HG03342 (cell line): ENCODE measurements at regions not wholly inside any gene's neighbourhood (a gene's known extent, or its start where the extent isn't known, plus 50 kb on each side); places are given as distances from the start of the nearest gene placed in this dataset.
"Not testable (repeated sequence)": the region's sequence is repeated elsewhere in the genome, so short reads cannot be mapped to it uniquely, and the experiment has no call there.

ENCODE experiments used
- ATAC-seq: cut with Tn5 transposase; IDR thresholded peaks from one replicate; pipeline ENCODE4 v1.9.1; 2021; ENCODE audit warnings: mild to moderate bottlenecking, moderate library complexity; ENCODE audit not compliant: unreplicated experiment

DNA sequence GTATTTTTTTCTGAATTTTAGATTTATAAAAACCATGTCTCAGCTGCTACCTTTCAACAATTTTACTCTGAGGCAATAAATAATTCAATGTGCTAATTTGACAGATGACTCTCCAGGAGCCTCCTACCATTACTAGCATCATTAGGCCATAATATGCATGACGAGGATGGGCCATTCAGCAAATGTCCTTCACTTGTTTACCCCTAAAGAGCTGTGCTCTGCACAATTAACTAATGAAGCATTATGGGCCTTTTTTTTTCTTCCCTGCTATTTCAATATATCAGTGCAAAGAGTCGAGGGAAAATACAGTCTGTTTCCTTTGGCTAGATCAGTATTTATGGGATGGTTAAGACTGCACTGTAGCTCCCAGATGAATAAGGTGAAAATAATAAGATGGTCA is 627.2 kb downstream of the ISL1 start:
- ATAC-seq, result no peak

DNA sequence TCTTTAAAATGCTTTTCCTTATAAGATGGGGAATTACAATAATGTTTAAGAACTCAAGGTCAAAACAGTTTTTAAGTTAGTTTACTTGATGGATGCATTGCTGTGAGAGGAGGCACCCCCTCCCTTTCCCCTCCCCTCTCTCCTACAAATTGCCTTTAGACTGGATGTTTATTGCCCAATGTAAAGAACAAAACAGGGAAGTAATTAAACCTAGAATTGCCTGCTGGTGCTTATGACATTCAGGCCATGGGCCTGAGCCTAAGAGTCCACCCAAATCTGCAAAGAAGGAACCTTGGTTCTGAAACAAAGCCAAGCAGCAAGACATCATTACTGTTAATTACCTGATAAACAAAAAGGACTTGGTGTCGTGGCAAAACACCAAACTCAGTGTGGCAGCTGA is 630.3 kb downstream of the ISL1 start:
- ATAC-seq, result no peak

DNA sequence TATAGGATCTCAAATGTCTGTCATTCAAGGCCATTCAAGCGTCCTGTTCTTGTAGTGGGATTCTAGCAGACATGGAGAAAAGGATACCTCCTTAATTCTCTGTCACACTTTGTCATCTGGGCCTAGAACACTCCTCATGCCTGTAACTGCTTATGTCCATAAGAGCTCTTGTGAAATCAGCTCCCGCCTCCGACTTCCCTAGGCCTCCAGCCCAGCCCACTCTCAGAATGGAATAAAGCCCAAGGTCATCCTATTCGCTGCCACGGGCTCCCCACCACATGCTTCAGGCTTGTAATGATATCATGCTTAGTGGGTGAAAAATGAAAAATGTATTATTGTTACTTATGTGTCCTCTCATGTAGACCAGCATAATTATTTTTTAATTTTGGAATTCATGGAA is 632.5 kb downstream of the ISL1 start:
- ATAC-seq, result no peak

DNA sequence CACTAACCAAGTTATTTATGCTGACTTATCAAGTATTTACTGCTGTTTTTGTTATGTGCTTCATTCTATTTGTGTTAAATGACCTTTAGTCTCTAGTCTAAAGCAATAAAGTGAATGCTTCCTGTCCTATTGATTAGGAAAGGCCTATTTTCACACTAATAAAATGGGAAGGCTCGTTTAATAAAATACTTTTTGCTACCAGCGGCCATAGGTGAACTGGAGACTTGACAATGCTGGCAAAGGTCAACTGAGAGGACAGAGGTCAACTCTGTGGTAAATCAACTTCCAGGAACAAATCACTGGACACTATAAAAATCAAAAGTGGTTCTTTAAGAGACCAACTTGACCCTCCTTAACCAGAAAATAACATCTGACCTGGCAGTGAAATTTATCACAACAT is 634.3 kb downstream of the ISL1 start:
- no peak for ATAC-seq

DNA sequence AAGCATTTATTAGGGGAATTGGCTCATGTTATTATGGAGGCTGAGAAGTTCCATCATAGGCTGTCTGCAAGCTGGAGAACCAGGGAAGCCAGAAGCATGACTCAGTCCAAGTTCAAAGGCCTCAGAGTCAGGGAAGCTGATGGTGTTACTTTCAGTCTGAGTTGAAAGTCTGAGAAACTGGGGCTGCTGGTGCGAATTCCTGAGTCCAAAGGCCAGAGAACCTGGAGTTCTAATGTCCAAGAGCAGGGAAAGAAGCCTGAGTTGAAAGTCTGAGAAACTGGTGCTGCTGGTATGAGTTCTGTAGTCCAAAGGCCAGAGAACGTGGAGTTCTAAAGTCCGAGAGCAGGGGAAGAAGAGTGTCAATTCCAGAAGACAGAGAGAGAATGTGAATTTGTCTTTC is 641.1 kb downstream of the ISL1 start:
- no peak for ATAC-seq

DNA sequence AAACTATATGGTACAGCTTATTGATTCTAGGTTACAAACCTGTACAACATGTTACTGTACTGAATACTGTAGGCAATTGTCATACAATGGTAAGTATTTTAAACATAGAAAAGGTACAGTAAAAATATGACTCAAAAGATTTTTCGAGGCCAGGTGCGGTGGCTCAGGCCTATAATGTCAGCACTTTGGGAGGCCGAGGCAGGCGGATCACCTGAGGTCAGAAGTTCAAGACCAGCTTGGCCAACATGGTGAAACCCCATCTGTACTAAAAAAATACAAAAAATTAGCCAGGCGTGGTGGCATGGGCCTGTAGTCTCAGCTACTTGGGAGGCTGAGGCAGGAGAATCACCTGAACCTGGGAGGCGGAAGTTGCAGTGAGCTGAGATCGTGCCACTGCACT is 646.6 kb downstream of the ISL1 start:
- ATAC-seq, result not testable (repeated sequence)

DNA sequence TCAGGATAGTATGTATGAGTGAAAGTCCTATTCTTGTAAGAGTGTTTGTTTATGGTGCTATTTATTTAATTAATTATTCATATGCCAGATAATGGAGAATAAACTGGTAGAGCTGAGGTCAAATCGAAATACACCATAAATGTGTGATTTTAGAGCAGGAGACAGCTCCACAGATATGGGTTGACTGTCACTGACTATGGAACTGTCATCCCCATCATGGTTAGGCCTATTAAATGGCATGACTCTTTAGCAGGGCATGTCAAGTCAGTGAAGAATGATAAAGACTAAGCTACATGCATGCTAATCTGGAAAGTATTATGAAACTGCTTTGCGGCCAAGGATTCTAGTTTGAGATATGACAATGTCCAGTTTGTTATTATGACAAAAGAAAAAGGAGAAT is 658.6 kb downstream of the ISL1 start:
- no peak for ATAC-seq

DNA sequence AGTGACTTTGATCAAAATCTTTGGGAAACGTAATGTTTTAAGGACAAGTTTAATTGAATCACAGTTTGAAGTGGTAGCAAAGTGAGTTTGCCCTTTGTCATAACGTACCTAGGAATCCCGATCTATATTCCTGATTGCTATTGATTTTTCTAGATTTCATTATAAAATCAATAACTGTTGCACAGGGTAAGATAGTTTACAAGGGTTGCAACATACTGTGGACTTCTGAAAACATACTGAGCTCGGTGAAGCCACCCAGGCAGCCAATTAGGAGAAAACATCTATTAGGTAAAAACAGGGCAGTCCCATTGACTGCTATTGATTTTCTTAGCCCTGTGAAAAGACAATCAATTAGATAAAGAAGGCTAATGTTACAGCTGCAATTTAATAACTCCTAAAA is 659.9 kb downstream of the ISL1 start:
- ATAC-seq, result no peak

DNA sequence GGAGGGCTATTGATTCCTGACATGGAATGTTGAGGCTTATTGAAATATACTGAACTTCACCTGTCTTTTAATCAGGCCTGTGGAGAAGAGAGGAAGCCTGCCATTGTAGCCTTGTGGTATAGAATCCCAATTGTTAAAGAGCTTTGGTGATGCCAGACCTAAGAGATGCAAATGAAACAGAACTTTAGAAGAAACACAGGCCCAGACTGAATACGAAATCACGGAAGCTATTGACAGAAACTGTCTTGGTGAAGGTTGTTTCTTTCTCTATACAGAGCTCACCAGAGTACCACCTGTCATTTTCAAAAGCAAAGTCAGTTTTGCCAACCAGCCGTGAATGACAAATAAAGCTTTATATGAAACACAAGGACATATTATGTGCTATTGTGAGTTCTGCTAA is 660.3 kb downstream of the ISL1 start:
- ATAC-seq, result no peak

DNA sequence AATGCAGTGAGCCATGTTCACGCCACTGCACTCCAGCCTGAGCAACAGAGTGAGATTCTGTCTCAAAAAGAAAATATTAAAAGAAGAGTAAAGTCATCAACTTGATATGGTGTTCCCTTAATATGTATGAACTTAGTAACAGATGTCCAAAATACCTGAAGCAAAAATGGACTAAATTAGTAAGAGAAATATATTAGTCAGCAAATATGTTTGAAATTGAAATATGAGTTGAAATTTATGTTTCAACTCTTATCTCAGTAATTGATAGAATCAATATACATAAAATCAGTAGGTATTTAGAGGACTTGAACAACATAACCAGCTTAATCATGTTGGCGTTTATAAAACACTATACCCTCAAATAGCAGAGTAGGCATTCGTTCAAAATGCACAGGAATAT is 668.5 kb downstream of the ISL1 start:
- ATAC-seq, result no peak

DNA sequence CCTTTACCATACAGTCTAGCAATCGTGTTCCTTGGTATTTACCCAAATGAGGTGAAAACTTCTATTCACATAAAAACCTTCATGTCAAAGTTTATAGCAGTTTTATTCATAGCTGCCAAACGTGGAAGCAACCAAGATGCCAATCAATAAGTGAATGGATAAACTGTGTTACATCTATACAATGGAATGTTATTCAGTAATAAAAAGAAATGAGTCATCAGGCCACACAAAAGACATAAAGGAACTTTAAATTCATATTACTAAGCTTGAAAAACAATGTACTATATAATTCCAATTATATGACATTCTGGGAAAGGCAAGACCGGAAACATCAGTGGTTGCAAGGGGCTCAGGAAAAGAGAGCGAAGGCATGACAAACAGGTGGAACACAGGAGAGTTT is 679.9 kb downstream of the ISL1 start:
- no peak for ATAC-seq

DNA sequence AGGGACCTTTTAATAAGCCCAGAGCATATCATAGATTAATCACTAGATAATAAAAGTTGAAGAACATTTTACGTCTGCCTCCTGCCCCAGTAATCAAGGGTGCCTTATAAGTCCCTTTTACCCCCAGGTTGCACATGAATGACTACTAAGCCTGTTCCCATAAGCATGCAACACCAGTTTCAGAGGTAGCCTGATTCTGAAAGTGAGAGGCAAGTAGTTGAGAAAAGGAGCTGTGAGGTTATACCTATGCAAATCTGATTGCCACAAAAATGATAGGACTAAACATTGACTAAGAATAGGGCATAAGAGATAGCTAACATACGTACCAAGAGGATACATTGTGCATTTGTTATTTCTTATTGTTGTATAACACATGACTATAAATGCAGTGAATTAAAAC is 681.9 kb downstream of the ISL1 start:
- ATAC-seq, result peak; percentile 72

DNA sequence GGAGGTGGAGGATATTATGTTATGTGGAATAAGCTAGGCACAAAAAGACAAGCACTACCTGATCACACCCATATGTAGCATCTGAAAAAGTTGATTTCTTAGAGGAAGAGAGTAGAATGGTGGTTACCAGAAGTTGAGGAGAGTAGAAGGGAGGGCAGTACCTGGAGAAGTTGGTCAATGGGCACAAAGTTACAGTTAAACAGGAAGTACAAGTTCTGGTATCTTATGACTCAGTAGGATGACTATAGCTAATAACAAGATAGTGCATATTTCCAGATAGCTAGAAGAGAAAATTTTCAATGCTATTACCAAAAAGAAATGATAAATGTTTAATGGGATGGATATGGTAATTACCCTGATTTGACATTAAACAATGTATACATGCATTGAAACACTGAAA is 686.7 kb downstream of the ISL1 start:
- no peak for ATAC-seq

DNA sequence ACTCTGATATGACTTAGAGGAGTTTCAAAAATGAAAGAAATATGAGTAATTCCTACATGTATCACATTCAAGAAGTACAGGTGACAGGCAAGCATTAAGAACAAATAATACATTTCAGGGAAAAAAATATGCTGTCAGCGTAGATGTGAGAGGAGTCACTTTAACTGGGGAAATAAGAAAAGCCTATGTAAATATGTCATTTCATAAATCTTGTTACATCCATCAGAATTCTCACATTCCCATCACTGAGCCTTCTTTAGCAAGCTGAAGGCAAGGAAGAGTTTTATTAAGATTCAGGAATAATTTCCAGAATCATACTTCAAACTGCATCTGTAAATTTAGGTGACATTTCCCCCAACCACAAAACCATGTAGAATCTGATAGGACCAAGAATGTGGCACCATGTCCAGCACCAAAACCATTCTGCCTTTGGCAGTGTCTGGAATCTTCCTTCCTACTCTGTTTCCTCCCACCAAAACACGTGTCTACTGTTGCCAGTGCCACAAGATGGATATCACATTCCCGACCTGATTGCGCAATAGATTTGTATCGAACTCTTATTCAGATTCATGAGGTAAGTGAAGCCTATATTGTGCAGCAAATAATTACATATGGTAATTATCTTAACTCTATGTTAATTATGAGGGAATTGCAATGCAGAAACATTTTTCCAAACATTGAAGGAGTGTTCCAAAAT is 690.9 kb downstream of the ISL1 start:
- no peak for ATAC-seq

DNA sequence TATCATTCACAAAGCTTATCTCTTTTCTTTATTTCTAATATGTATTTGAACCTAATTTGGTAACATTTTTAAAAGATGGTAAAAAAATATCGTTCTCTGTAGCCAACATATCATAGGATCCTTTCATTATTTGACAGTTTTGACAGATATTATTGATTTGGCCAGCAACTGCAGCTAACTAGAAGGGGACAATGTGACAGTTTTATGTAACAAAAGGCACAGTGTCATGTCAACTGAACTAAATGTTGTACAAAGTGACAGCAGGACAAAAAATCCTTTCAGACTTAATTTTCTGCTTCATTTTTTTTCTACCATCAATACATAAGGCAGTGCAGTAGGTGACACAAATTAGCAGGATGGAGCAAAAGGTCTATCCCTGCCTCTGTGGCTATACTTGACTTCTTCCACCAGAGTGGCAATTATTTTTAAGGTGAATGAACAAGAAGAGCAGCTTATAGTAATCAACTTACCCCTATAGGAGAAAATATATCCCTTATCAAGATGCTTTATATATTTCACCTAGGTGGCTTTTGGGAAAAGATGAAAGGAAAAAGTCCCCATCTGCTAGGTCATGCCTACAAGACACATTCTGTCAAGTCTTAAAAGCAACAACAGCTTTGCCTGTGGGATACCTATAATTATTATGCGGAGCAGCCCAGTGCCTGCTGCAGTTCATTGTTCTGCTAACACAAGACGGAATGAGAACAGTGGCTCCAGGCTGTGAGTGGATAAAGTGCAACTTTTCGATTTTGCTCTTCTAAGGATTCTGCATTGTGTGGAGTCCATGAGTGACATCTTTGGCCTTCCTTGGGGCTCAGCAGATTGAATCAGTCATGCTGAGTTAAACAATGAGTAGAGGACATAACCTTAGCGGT is 694.9 kb downstream of the ISL1 start:
- no peak for ATAC-seq

DNA sequence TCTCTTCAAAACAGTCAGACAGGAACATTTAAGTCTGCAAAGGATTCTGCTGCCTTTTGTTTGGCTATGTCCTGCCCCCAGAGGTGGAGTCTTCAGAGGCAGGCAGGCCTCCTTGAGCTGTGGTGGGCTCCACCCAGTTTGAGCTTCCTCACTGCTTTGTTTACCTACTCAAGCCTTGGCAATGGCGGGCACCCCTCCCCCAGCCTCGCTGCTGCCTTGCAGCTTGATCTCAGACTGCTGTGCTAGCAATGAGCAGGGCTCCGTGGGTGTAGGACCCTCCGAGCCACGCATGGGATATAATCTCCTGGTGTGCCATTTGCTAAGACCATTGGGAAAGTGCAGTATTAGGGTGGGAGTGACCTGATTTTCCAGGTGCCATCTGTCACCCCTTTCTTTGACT is 685.4 kb upstream of the ITGA1 start:
- not testable (repeated sequence) for ATAC-seq

DNA sequence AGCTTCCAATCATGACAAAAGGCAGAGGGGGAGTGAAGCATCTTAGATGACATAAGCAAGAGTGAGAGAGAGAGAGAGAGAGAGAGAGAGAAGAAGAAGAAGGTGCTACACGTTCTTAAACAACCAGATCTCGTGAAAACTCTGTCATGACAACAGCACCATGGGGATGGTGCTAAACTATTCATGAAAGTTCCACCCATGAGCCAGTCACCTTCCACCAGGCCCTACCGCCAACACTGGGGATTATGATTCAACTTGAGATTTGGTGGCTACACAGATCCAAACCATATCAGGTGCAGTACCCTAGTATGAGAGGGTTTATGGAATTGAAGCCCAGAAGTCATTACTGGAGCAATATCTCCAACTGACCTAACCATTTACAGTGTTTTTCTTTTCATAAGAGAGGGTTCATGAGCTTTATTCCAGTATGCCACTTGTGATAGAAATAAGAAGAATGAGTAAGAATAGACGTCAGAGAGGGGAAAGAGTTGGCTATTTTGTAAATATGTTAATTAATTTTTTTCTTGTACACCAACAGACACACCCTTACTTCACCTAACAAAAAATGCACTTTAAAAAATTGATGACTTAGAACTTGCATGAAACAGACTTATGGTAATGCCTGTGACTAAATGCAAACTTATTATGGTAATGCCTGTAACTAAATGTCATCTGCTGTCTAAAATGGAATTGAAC is 680.4 kb upstream of the ITGA1 start:
- no peak for ATAC-seq

DNA sequence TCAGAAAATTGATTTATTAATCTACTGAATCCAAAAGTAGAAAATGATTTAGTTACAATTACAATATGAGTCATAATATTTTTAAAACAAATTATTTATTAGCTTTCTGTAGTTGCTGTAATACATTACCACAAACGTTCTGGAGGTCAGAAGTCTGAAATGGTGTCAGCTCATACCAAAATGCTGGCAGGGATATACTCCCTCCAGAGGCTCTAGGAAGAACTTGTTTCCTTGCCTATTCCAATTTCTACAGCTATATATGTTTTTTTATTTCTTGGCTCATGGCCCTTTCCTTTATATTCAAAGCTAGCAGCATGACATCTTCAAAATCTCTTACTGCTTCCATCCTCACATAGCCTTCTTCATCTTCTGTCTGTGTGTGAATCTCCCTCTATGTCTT is 667.9 kb upstream of the ITGA1 start:
- ATAC-seq, result no peak

DNA sequence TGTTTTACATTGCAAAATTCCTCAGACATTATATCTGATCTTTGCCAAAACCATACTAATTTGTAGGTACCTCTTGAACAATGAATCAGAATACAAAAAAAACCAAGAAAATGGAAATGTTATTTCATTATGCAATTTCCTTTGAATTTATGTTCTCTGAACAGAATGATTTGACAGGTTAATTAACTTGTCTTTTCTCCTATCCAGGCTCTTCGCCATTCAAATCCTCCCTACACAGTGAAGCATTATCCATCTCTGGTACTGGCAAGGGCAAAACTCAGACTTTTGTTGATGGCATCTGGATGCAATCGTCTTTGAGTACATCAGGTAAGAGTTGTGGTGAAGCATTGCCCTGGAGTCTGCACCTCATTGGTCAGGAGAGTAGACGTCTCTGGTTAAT is 655.7 kb upstream of the ITGA1 start:
- no peak for ATAC-seq

DNA sequence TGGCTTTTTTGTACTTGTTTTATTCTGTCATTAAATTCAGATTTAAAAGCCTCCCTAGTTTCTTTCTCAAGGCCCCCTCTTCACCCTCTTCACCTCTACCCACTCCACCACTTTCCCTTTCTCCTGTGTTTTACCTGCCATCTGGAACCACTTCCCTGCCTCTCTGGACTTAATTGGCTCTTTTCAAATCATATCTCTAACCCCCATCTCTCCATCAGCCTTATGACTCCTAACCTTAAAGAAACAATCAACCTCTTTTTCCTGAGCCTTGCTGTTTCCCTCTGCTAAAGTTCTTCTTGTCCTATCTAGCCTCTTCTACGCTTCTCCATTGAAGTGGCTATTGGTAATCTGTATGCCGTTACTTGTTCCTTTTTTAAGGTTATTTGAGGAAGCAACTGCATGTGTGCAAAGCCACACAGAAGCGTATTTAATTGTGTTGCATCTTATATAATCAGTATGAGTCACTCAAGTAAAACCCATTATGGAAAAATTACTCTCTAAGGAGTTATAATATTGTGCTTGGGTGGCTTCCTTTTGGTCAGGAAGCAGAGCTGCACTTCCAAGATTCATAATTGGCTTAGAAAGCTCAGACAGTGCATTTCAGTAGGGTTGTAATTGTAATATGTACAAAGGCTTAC is 653.6 kb upstream of the ITGA1 start:
- ATAC-seq, result no peak

DNA sequence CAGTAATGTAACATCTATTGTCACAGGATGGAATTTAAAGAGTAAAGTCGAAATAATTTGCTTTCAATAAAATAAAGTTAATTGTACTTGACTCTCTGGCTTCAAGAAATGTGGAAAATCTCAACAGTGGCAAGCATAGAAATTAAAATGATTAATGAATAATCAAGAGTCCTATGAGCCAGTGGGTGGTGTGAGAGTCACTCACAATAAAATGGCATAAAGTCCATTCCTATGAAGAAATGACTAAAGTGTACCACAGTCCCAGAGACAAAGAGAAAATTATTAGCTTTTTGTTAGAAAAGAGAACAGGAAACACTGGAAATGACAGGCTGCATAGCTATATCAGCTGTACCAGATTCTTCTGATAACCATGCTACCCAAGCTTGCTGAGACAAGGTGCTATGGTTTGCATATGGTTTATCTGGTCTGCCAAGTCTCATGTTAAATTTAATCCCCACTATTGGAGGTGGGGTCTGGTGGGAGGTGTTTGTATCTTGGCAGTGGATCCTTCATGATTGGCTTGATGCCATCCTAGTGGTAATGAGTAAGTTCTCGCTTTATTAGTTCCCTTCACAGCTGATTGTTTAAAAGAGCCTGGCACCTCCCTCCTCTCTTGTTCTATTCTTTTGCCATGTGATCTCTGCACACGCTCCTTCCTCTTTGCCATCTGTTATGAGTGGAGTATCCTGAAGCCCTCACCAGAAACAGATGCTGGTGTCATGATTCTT is 647.7 kb upstream of the ITGA1 start:
- ATAC-seq, result no peak
